ENCODE measurements at regions not wholly inside any gene's neighbourhood (a gene's known extent, or its start where the extent isn't known, plus 50 kb on each side); places are given as distances from the start of the nearest gene placed in this dataset.
A peak's percentile ranks its signal among the peaks of the same experiment; 100 is the strongest.

GRCh38 chr13:111599791-111600190 is 279.3 kb downstream of the TEX29 start:
- no peaks in the 10 kb centered on the region for H4K20me1 ChIP-seq
- 0 out of 2 replicates have a peak, but pooled peaks cover 6% of the 10 kb centered on the region for H3K9me3 ChIP-seq
- peak overlapping the region; percentile 69 for H3K4me2 ChIP-seq
- peak overlapping the region; percentile 31; the same call in 1 of the 2 replicates for H3K27ac ChIP-seq
- H3K36me3 ChIP-seq, result no peaks in the 10 kb centered on the region
- H3K4me1 ChIP-seq, result peaks cover 60% of the 10 kb centered on the region
- H3K27me3 ChIP-seq, result no peaks in the 10 kb centered on the region
- TF ChIP-seq Cebpa-rat (IDR thresholded peaks at IDR 0.05), result no peak
- no peak overlapping the region for H3K9ac ChIP-seq
- no peak overlapping the region for H3K4me3 ChIP-seq

GRCh38 chr13:111602874-111603273 is 282.4 kb downstream of the TEX29 start:
- Histone ChIP-seq H3K4me3 (no peak overlapping the region), H3K27ac (no peak overlapping the region), H3K36me3 (no peaks in the 10 kb centered on the region), H3K27me3 (no peaks in the 10 kb centered on the region), H3K9me3 (peaks cover 9% of the 10 kb centered on the region; the same call in 1 of the 2 replicates), H3K9ac (no peak overlapping the region), H3K4me2 (no peak overlapping the region), H3K4me1 (peaks cover 35% of the 10 kb centered on the region), H4K20me1 (no peaks in the 10 kb centered on the region)
- no peak for TF ChIP-seq Cebpa-rat (IDR thresholded peaks at IDR 0.05)

- Histone ChIP-seq H4K20me1 (no peaks in the 10 kb centered on the region), H3K36me3 (no peaks in the 10 kb centered on the region), H3K4me2 (no peak overlapping the region), H3K9me3 (peaks cover 16% of the 10 kb centered on the region; the same call in 1 of the 2 replicates), H3K27ac (no peak overlapping the region), H3K9ac (no peak overlapping the region), H3K4me1 (peaks cover 28% of the 10 kb centered on the region), H3K27me3 (no peaks in the 10 kb centered on the region), H3K4me3 (no peak overlapping the region)
- TF ChIP-seq Cebpa-rat (IDR thresholded peaks at IDR 0.05), result no peak
Observed at GRCh38 chr13:111604097-111604496, 283.7 kb downstream of the TEX29 start.

- Histone ChIP-seq H3K27me3 (no peaks in the 10 kb centered on the region), H3K4me2 (no peak overlapping the region)
- TF ChIP-seq Cebpa-rat (IDR thresholded peaks at IDR 0.05), result no peak
Observed at GRCh38 chr13:111608556-111608955, 288.1 kb downstream of the TEX29 start.

GRCh38 chr13:111609631-111610030 is 289.2 kb downstream of the TEX29 start:
- peak overlapping the region; percentile 48 for H3K4me3 ChIP-seq
- H3K27ac ChIP-seq, result peak overlapping the region; percentile 98
- H4K20me1 ChIP-seq, result no peaks in the 10 kb centered on the region
- H3K27me3 ChIP-seq, result no peaks in the 10 kb centered on the region
- H3K4me1 ChIP-seq, result peaks cover 45% of the 10 kb centered on the region
- no peak for TF ChIP-seq Cebpa-rat (IDR thresholded peaks at IDR 0.05)
- H3K9me3 ChIP-seq, result peaks cover 12% of the 10 kb centered on the region; the same call in 1 of the 2 replicates
- peak overlapping the region; percentile 80 for H3K4me2 ChIP-seq
- no peaks in the 10 kb centered on the region for H3K36me3 ChIP-seq
- H3K9ac ChIP-seq, result peak overlapping the region; percentile 75; the same call in 1 of the 2 replicates

More at GRCh38 chr13:111608556-111608955, 288.1 kb downstream of the TEX29 start:
- H3K9ac ChIP-seq, result no peak overlapping the region
- H3K4me3 ChIP-seq, result no peak overlapping the region
- H3K27ac ChIP-seq, result no peak overlapping the region
- no peaks in the 10 kb centered on the region for H3K36me3 ChIP-seq
- H4K20me1 ChIP-seq, result no peaks in the 10 kb centered on the region
- peaks cover 45% of the 10 kb centered on the region for H3K4me1 ChIP-seq
- H3K9me3 ChIP-seq, result peaks cover 18% of the 10 kb centered on the region; the same call in 1 of the 2 replicates

GRCh38 chr13:111610081-111610480 is 289.6 kb downstream of the TEX29 start:
- no peaks in the 10 kb centered on the region for H4K20me1 ChIP-seq
- H3K4me3 ChIP-seq, result peak overlapping the region; percentile 48; the same call in 1 of the 2 replicates
- H3K9ac ChIP-seq, result peak overlapping the region; percentile 75
- H3K4me1 ChIP-seq, result peaks cover 45% of the 10 kb centered on the region
- H3K36me3 ChIP-seq, result no peaks in the 10 kb centered on the region
- no peak for TF ChIP-seq Cebpa-rat (IDR thresholded peaks at IDR 0.05)
- peak overlapping the region; percentile 98 for H3K27ac ChIP-seq
- peak overlapping the region; percentile 80 for H3K4me2 ChIP-seq
- H3K27me3 ChIP-seq, result no peaks in the 10 kb centered on the region
- peaks cover 12% of the 10 kb centered on the region; the same call in 1 of the 2 replicates for H3K9me3 ChIP-seq

- H3K9ac ChIP-seq, result peak overlapping the region; percentile 75
- H3K4me3 ChIP-seq, result peak overlapping the region; percentile 48
- H3K4me2 ChIP-seq, result peak overlapping the region; percentile 80
- peaks cover 45% of the 10 kb centered on the region for H3K4me1 ChIP-seq
- no peaks in the 10 kb centered on the region for H3K27me3 ChIP-seq
- no peaks in the 10 kb centered on the region for H4K20me1 ChIP-seq
- peaks cover 9% of the 10 kb centered on the region; the same call in 1 of the 2 replicates for H3K9me3 ChIP-seq
- TF ChIP-seq Cebpa-rat (IDR thresholded peaks at IDR 0.05), result no peak
- no peaks in the 10 kb centered on the region for H3K36me3 ChIP-seq
- H3K27ac ChIP-seq, result peak overlapping the region; percentile 98
Observed at GRCh38 chr13:111610879-111611278, 290.4 kb downstream of the TEX29 start.

GRCh38 chr13:111611651-111612050 is 291.2 kb downstream of the TEX29 start:
- TF ChIP-seq Cebpa-rat (IDR thresholded peaks at IDR 0.05), result no peak
- no peak overlapping the region for H3K4me3 ChIP-seq
- H3K36me3 ChIP-seq, result no peaks in the 10 kb centered on the region
- no peaks in the 10 kb centered on the region for H3K27me3 ChIP-seq
- peak overlapping the region; percentile 80; the same call in 1 of the 2 replicates for H3K4me2 ChIP-seq
- no peaks in the 10 kb centered on the region for H4K20me1 ChIP-seq
- H3K9ac ChIP-seq, result no peak overlapping the region
- H3K27ac ChIP-seq, result peak overlapping the region; percentile 98; the same call in 1 of the 2 replicates
- peaks cover 45% of the 10 kb centered on the region for H3K4me1 ChIP-seq
- H3K9me3 ChIP-seq, result peaks cover 9% of the 10 kb centered on the region; the same call in 1 of the 2 replicates

GRCh38 chr13:111612886-111613285 is 292.4 kb downstream of the TEX29 start:
- Histone ChIP-seq H3K4me3 (no peak overlapping the region), H3K27ac (no peak overlapping the region), H3K27me3 (no peaks in the 10 kb centered on the region), H3K9me3 (0 out of 2 replicates have a peak, but pooled peaks cover 9% of the 10 kb centered on the region), H4K20me1 (no peaks in the 10 kb centered on the region), H3K4me1 (peaks cover 45% of the 10 kb centered on the region), H3K9ac (no peak overlapping the region), H3K4me2 (no peak overlapping the region), H3K36me3 (no peaks in the 10 kb centered on the region)
- no peak for TF ChIP-seq Cebpa-rat (IDR thresholded peaks at IDR 0.05)

GRCh38 chr13:111614009-111614408 is 293.6 kb downstream of the TEX29 start:
- no peaks in the 10 kb centered on the region for H3K36me3 ChIP-seq
- no peak overlapping the region for H3K4me3 ChIP-seq
- peaks cover 50% of the 10 kb centered on the region for H3K4me1 ChIP-seq
- peaks cover 7% of the 10 kb centered on the region for H3K27me3 ChIP-seq
- 0 out of 2 replicates have a peak overlapping the region, but pooled peaks have one; percentile 10 for H3K4me2 ChIP-seq
- H3K9me3 ChIP-seq, result 0 out of 2 replicates have a peak, but pooled peaks cover 3% of the 10 kb centered on the region
- TF ChIP-seq Cebpa-rat (IDR thresholded peaks at IDR 0.05), result no peak
- no peak overlapping the region for H3K9ac ChIP-seq
- no peaks in the 10 kb centered on the region for H4K20me1 ChIP-seq
- H3K27ac ChIP-seq, result no peak overlapping the region
